Lower leg skin (tissue), 4 donors: ENCODE measurements at regions not wholly inside any gene's neighbourhood (a gene's known extent, or its start where the extent isn't known, plus 50 kb on each side); places are given as distances from the start of the nearest gene placed in this dataset.
"Not testable (repeated sequence)": the region's sequence is repeated elsewhere in the genome, so short reads cannot be mapped to it uniquely, and the experiment has no call there.

Source experiments
- DNase-seq, 2 donors: peaks; one replicate each; pipeline ENCODE4 v3.0.0-alpha.2; 2019; ENCODE audit warnings: low spot score in 2 of 2
- H3K4me3 ChIP-seq: fragments of 200-600 bp; sonication (generic); 2 replicates; pipeline ENCODE4 v1.5.1; 2017; ENCODE audit warnings: mild to moderate bottlenecking, low read depth; ENCODE audit not compliant: poor library complexity, severe bottlenecking
- POLR2A ChIP-seq, 2 donors: fragments of 450-650 bp; IDR thresholded peaks; one replicate each; pipeline ENCODE4 v1.6.1; 2016 to 2017; ENCODE audit warnings: antibody characterized with exemption in 2 of 2, mild to moderate bottlenecking in 1 of 2, moderate library complexity in 1 of 2
- WGBS, 2 donors: methylation state at CpG; one replicate each; pipeline ENCODE4 v1.1.5; 2018; 5-methylcytosine and 5-hydroxymethylcytosine counted together
- intact Hi-C: fragments of 100-400 bp; cut with DNase I; formaldehyde crosslinking; loops from one replicate; pipeline ENCODE4 v1.15.0; 2023; ENCODE audit warnings: low total_unique reads
- TF ChIP-seq, protein P1 (sequence below), 3 donors: fragments of 450-650 bp; IDR thresholded peaks; one replicate each; pipeline ENCODE4 v1.5.1; 2016; ENCODE audit warnings: antibody characterized with exemption in 3 of 3, mild to moderate bottlenecking in 3 of 3, moderate library complexity in 2 of 3

DNA sequence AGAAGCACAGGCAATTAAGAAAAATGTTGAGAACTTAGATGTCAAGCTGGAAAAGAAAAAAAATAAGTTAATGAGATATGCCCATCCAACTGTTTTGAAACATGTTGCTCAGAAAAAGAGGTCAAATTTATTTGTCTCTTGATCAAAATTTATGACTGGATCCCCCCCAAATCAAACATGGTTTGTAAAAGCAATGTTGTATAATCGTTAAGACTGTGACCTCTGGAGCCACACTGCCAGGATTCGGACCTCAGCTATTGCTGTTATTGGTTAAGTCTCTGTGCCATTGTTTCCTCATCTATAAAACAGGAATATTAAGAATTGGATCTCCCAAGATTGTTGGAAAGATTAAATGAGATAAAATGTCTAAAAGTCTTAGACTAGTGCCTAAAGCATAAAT is 51.9 kb upstream of the LRRK2 start:
- intact Hi-C loops: no loop called here
- TF ChIP-seq, protein P1, sequence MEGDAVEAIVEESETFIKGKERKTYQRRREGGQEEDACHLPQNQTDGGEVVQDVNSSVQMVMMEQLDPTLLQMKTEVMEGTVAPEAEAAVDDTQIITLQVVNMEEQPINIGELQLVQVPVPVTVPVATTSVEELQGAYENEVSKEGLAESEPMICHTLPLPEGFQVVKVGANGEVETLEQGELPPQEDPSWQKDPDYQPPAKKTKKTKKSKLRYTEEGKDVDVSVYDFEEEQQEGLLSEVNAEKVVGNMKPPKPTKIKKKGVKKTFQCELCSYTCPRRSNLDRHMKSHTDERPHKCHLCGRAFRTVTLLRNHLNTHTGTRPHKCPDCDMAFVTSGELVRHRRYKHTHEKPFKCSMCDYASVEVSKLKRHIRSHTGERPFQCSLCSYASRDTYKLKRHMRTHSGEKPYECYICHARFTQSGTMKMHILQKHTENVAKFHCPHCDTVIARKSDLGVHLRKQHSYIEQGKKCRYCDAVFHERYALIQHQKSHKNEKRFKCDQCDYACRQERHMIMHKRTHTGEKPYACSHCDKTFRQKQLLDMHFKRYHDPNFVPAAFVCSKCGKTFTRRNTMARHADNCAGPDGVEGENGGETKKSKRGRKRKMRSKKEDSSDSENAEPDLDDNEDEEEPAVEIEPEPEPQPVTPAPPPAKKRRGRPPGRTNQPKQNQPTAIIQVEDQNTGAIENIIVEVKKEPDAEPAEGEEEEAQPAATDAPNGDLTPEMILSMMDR (IDR thresholded peaks at IDR 0.05): no peak
- no peak for TF ChIP-seq POLR2A (IDR thresholded peaks at IDR 0.05)
- H3K4me3 ChIP-seq: no peak overlapping the region
- DNase-seq: no peak
- WGBS, 2 donors: 57 to 75% methylated on average over 2 of the region's 2 CpGs

DNA sequence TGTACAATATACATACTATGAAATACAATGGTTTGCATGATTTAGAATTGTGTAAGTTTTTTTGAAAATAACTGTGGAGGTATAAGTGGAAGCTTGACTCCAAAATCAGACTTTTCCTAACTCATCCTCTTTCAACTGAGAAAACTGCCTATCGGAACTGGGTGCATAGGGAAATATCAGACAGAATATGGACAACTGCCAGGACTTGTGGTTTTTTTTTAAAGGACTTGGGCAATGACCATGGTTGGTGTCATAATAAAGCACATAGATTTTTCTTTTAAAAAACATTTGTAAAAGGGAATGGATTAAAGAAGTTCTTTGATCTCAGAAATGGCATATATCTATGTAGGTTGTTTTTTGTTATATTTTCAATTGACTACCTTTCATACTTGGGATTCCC is 53.3 kb upstream of the LRRK2 start:
- TF ChIP-seq, protein P1 (IDR thresholded peaks at IDR 0.05): no peak
- no peak for TF ChIP-seq POLR2A (IDR thresholded peaks at IDR 0.05)
- no peak for DNase-seq
- no peak overlapping the region for H3K4me3 ChIP-seq
- WGBS, 2 donors: 52 to 70% methylated on average over 1 of the region's 1 CpG
- intact Hi-C loops: no loop called here

DNA sequence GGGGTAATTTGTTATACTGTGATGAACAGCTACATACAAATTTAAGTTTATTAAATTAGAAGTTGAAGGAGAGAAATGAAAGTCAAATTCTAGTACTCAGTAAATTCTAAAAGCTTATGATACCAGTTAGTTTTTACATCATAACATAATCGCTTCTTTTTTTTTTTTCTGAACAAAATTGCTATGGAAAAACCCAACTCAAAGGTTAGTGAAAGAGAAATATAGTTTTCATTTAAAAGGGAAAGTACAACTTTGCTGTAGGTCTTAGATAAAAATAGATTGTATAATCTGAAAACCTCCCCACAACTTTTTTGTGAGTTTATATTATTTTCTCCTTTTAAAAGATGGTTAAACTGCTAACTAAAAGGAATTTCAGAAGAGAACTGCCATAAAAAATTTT is 53.7 kb upstream of the LRRK2 start:
- no peak overlapping the region for H3K4me3 ChIP-seq
- intact Hi-C loops: no loop called here
- DNase-seq: no peak
- 65 to 72% methylated on average over 1 of the region's 1 CpG for WGBS, 2 donors
- TF ChIP-seq POLR2A (IDR thresholded peaks at IDR 0.05): no peak
- TF ChIP-seq, protein P1 (IDR thresholded peaks at IDR 0.05): no peak

DNA sequence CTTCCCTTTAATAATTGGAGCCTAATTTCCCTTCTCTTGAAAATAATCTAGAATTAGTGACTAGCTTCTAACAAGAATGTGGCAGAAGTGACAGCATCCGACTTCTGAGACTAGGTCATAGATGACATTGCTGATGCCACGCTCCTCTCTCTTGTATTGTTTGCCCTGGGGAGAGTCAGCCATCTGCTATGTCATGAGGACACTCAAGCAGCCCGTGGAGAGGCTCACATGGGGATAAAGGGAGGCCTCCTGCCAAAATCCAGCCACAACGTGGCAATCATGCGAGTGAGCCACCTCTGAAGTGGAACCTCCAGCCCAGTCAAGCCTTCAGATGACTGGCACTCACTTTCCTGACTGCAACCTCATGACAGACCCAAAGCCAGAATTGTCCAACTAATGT is 54.2 kb upstream of the LRRK2 start:
- no peak for DNase-seq

DNA sequence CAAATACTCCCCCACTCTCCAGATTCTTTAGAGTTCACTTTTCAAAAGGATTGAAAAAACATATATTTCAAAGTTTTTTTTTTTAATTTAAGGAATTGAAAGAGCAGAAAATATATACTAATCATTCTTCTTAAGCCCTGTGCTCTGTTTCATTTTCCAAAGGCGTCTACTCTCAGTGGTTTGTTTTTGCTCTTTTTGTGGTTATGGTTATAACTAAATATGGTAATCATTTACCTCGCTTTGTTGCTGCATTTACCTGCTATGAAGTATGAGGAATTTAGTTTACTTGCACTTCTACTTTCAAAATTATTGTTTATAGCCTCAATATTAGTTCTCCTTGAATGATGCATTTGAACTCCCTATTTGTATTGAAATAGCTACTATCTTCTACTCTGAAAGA is 55.9 kb upstream of the LRRK2 start:
- H3K4me3 ChIP-seq: no peak overlapping the region
- 41 to 47% methylated on average over 2 of the region's 2 CpGs for WGBS, 2 donors
- DNase-seq: no peak
- TF ChIP-seq, protein P1 (IDR thresholded peaks at IDR 0.05): no peak
- no peak for TF ChIP-seq POLR2A (IDR thresholded peaks at IDR 0.05)
- intact Hi-C loops: no loop called here

More for the DNA sequence above, 54.2 kb upstream of the LRRK2 start:
- intact Hi-C loops: no loop called here
- no peak overlapping the region for H3K4me3 ChIP-seq
- WGBS, 2 donors: 67 to 71% methylated on average over 5 of the region's 5 CpGs
- no peak for TF ChIP-seq POLR2A (IDR thresholded peaks at IDR 0.05)
- TF ChIP-seq, protein P1 (IDR thresholded peaks at IDR 0.05): no peak

DNA sequence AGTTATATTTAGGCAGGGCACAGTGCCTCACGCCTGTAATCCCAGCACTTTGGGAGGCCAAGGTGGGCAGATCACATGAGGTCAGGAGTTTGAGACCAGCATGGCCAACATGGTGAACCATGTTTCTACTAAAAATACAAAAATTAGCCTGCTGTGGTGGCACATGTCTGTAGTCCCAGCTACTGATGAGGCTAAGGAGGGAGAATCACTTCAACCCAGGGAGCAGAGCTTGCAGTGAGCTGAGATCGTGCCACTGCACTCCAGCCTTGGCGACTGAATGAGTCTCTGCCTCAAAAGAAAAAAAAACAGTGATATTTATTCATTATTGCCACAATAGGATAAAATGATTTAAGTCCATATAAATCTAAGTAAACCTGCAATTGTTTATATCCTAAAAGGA is 56.4 kb upstream of the LRRK2 start:
- H3K4me3 ChIP-seq, intact Hi-C loops, DNase-seq: not testable (repeated sequence)
- WGBS, 2 donors: 77 to 87% methylated on average over 3 of the region's 3 CpGs
